ENCODE measurements at regions not wholly inside any gene's neighbourhood (a gene's known extent, or its start where the extent isn't known, plus 50 kb on each side); places are given as distances from the start of the nearest gene placed in this dataset.
A peak's percentile ranks its signal among the peaks of the same experiment; 100 is the strongest.

DNA sequence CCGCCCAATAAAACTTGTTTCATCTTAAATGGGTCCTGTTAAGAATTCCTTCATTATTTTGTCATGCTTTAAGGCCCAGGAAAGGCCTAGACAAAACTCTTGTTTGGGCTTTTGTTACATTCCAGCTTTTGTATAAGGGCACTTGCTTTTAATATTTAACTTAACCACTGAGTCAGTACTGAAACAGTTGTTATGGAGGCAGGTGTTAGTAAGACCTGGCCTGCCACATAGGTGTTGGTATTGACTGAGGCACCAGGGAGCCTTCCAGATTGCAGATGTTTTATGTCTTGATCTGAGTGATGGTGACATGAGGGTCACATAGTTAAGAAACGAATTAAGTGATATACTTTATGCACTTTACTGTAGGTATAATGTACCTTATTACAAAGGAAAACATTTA lies 274.9 kb upstream of the TGFBR2 start:
- ATAC-seq (ENCODE audit: low read depth) (no peak), DNase-seq (no peak)
- no TSS peak for BruUV-seq (replicated peaks)
- H3K23ac ChIP-seq (ENCODE audit: low read depth, low read length), result no peak overlapping the region
- H2AK9ac ChIP-seq (replicated peaks; ENCODE audit: low read depth, low read length, poor library complexity), result no peak overlapping the region
- no peak overlapping the region for H4K91ac ChIP-seq (ENCODE audit: insufficient read depth, low read depth, low read length)
- H3K79me1 ChIP-seq (ENCODE audit: low read depth in 1 of 2, low read length in 2 of 2), result no peaks in the 10 kb centered on the region
- H2AK5ac ChIP-seq (ENCODE audit: low read depth, low read length), result peak overlapping the region; percentile 51; the same call in 1 of the 2 replicates
- no peak overlapping the region for H3K27ac ChIP-seq (ENCODE audit: insufficient read depth, low read length)
- H3K56ac ChIP-seq (ENCODE audit: extremely low read depth, insufficient read depth, low read length), result no peak overlapping the region
- ChIA-PET CTCF (interaction anchor here (1.2 kb wide), 1 partner anchor 21 kb away, joined by 3 read pairs; no protein-coding TSS in a partner anchor), POLR2A (ENCODE audit: unreplicated experiment) (no interaction called here)
- no peak overlapping the region for H4K8ac ChIP-seq (ENCODE audit: low read depth in 2 of 2, low read length in 2 of 2)
- no peaks in the 10 kb centered on the region; the same call in 1 of the 2 replicates for H3K9me1 ChIP-seq (ENCODE audit: insufficient read depth, low read length)
- no peak overlapping the region for H2BK5ac ChIP-seq (ENCODE audit: low read depth, low read length, poor library complexity, severe bottlenecking)
- no peak overlapping the region for H3K4ac ChIP-seq (ENCODE audit: low read depth, low read length)
- H3K14ac ChIP-seq (replicated peaks; ENCODE audit: low read depth, low read length), result no peak overlapping the region
- H3K9ac ChIP-seq (ENCODE audit: low read depth, low read length), result no peak overlapping the region
- WGBS, 2 experiments (ENCODE audit: extremely low coverage in 2 of 2, insufficient read length in 1 of 2), result no CpG with 5 or more reads among the region's 2 CpGs
- in situ Hi-C loops (cut with MboI; ENCODE audit: low sequenced_read_pairs), result no loop called here
- no peak overlapping the region for H4K5ac ChIP-seq (ENCODE audit: low read depth, low read length)
- dilution Hi-C loops (cut with HindIII; ENCODE audit: low sequenced_read_pairs, unreplicated experiment), result no loop called here
- no peak overlapping the region for H3K4me2 ChIP-seq (ENCODE audit: low read depth, low read length)
- no peak overlapping the region for H2BK15ac ChIP-seq (ENCODE audit: low read depth, low read length)
- H2BK20ac ChIP-seq (ENCODE audit: low read depth, low read length), result no peak overlapping the region
- no peak overlapping the region for H3K4me3 ChIP-seq (ENCODE audit: insufficient read depth, low read depth, low read length)
- no peak for TF ChIP-seq FOS (IDR thresholded peaks at IDR 0.05; ENCODE audit: low read depth, low read length)
- TF ChIP-seq ELK1 (IDR thresholded peaks at IDR 0.05; ENCODE audit: borderline replicate concordance, low read depth, low read length), result no peak
- TF ChIP-seq BHLHE40 (IDR thresholded peaks at IDR 0.05; ENCODE audit: low read depth, low read length), result no peak
- TF ChIP-seq, protein P1, sequence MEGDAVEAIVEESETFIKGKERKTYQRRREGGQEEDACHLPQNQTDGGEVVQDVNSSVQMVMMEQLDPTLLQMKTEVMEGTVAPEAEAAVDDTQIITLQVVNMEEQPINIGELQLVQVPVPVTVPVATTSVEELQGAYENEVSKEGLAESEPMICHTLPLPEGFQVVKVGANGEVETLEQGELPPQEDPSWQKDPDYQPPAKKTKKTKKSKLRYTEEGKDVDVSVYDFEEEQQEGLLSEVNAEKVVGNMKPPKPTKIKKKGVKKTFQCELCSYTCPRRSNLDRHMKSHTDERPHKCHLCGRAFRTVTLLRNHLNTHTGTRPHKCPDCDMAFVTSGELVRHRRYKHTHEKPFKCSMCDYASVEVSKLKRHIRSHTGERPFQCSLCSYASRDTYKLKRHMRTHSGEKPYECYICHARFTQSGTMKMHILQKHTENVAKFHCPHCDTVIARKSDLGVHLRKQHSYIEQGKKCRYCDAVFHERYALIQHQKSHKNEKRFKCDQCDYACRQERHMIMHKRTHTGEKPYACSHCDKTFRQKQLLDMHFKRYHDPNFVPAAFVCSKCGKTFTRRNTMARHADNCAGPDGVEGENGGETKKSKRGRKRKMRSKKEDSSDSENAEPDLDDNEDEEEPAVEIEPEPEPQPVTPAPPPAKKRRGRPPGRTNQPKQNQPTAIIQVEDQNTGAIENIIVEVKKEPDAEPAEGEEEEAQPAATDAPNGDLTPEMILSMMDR (conservative IDR thresholded peaks at IDR 0.05; ENCODE audit: low read depth, low read length), result no peak
- TF ChIP-seq CEBPB (IDR thresholded peaks at IDR 0.05; ENCODE audit: low read depth, low read length), result no peak
- no peak for TF ChIP-seq MAZ (IDR thresholded peaks at IDR 0.05; ENCODE audit: borderline replicate concordance, low read depth, low read length)
- no peak for TF ChIP-seq RFX5 (IDR thresholded peaks at IDR 0.05; ENCODE audit: low read depth, low read length)
- TF ChIP-seq CHD1 (IDR thresholded peaks at IDR 0.05; ENCODE audit: low read depth, low read length), result no peak
- no peak for TF ChIP-seq SMC3 (IDR thresholded peaks at IDR 0.05; ENCODE audit: low read depth, low read length)
- no peak for TF ChIP-seq MAFK (IDR thresholded peaks at IDR 0.05; ENCODE audit: low read depth, low read length)
- TF ChIP-seq MXI1 (IDR thresholded peaks at IDR 0.05; ENCODE audit: borderline replicate concordance, low read depth, low read length), result no peak
- TF ChIP-seq NFE2L2 (IDR thresholded peaks at IDR 0.05; ENCODE audit: low read depth, low read length), result no peak
- no peak for TF ChIP-seq USF2 (IDR thresholded peaks at IDR 0.05; ENCODE audit: low read depth, low read length)
- no peak overlapping the region for H2AFZ ChIP-seq (replicated peaks; ENCODE audit: low read length, poor library complexity)
- no peaks in the 10 kb centered on the region; the same call in 1 of the 2 replicates for H3K4me1 ChIP-seq (ENCODE audit: control insufficient read depth, insufficient read depth, low read length)
- no peaks in the 10 kb centered on the region for H3K27me3 ChIP-seq (ENCODE audit: control insufficient read depth, insufficient read depth, low read length)
- no peaks in the 10 kb centered on the region for H3K9me3 ChIP-seq (ENCODE audit: control insufficient read depth, insufficient read depth, low read length)
- H3K18ac ChIP-seq (ENCODE audit: low read depth, low read length), result no peak overlapping the region
- H4K20me1 ChIP-seq (ENCODE audit: insufficient read depth, low read length), result no peaks in the 10 kb centered on the region
- H2BK120ac ChIP-seq (ENCODE audit: low read depth, low read length), result no peak overlapping the region
- intact Hi-C loops (cut with micrococcal nuclease), result no loop called here
- no peaks in the 10 kb centered on the region for H3K36me3 ChIP-seq (ENCODE audit: control insufficient read depth, insufficient read depth, low read length)

All from IMR-90 (cell line).